Fibroblast of skin of left quadriceps (primary cell): ENCODE measurements at regions not wholly inside any gene's neighbourhood (a gene's known extent, or its start where the extent isn't known, plus 50 kb on each side); places are given as distances from the start of the nearest gene placed in this dataset.

ENCODE experiments used
- DNase-seq, 2 experiments: peaks; one replicate each; pipeline ENCODE4 v3.0.0-alpha.2; 2013; ENCODE audit warnings: low read depth in 2 of 2

- DNase-seq: no peak
Observed at GRCh38 chr10:10198363-10198762, 819.3 kb upstream of the CELF2 start.

- DNase-seq: no peak
Observed at GRCh38 chr10:10204415-10204814, 813.3 kb upstream of the CELF2 start.

GRCh38 chr10:10205906-10206305 is 811.8 kb upstream of the CELF2 start:
- DNase-seq: peak in 1 of 2 experiments; percentile 15

GRCh38 chr10:10207538-10207937 is 810.1 kb upstream of the CELF2 start:
- DNase-seq: no peak

GRCh38 chr10:10208196-10208595 is 809.5 kb upstream of the CELF2 start:
- peak; percentile 87 to 88 for DNase-seq

GRCh38 chr10:10209167-10209566 is 808.5 kb upstream of the CELF2 start:
- peak; percentile 76 to 77 for DNase-seq

- no peak for DNase-seq
Observed at GRCh38 chr10:10211409-10211808, 806.3 kb upstream of the CELF2 start.

GRCh38 chr10:10213237-10213636 is 804.4 kb upstream of the CELF2 start:
- DNase-seq: no peak

GRCh38 chr10:10222304-10222841 is 795.3 kb upstream of the CELF2 start:
- DNase-seq: peak; percentile 73 to 76

GRCh38 chr10:10223131-10223530 is 794.5 kb upstream of the CELF2 start:
- DNase-seq: no peak

- DNase-seq: no peak
Observed at GRCh38 chr10:10225136-10225676, 792.5 kb upstream of the CELF2 start.

GRCh38 chr10:10233229-10233628 is 784.4 kb upstream of the CELF2 start:
- no peak for DNase-seq

- DNase-seq: no peak
Observed at GRCh38 chr10:10235003-10235402, 782.7 kb upstream of the CELF2 start.

- peak; percentile 32 to 39 for DNase-seq
Observed at GRCh38 chr10:10247585-10247984, 770.1 kb upstream of the CELF2 start.

GRCh38 chr10:10256860-10257259 is 760.8 kb upstream of the CELF2 start:
- DNase-seq: no peak

GRCh38 chr10:10259013-10259412 is 758.7 kb upstream of the CELF2 start:
- no peak for DNase-seq

- DNase-seq: no peak
Observed at GRCh38 chr10:10270126-10271050, 747.3 kb upstream of the CELF2 start.

GRCh38 chr10:10271639-10272192 is 746.0 kb upstream of the CELF2 start:
- DNase-seq: no peak

GRCh38 chr10:10273661-10274060 is 744.0 kb upstream of the CELF2 start:
- no peak for DNase-seq

GRCh38 chr10:10279906-10280305 is 737.8 kb upstream of the CELF2 start:
- DNase-seq: no peak

GRCh38 chr10:10292501-10292900 is 725.2 kb upstream of the CELF2 start:
- DNase-seq: no peak

- no peak for DNase-seq
Observed at GRCh38 chr10:10293041-10293440, 724.6 kb upstream of the CELF2 start.

GRCh38 chr10:10293481-10293951 is 724.2 kb upstream of the CELF2 start:
- no peak for DNase-seq
